ENCODE measurements at regions not wholly inside any gene's neighbourhood (a gene's known extent, or its start where the extent isn't known, plus 50 kb on each side); places are given as distances from the start of the nearest gene placed in this dataset.

- no peak for DNase-seq (ENCODE audit: low spot score)
These were observed 131.5 kb downstream of the FAM161A start for GRCh38 chr2:61722318-61722717.

- DNase-seq (ENCODE audit: low spot score) = no peak
These were observed 132.5 kb downstream of the FAM161A start for GRCh38 chr2:61721382-61721781.

- DNase-seq (ENCODE audit: low spot score) = no peak
These were observed 132.9 kb downstream of the FAM161A start for GRCh38 chr2:61720911-61721310.

GRCh38 chr2:61718965-61719364 lies 134.9 kb downstream of the FAM161A start:
- no peak for DNase-seq (ENCODE audit: low spot score)

- DNase-seq (ENCODE audit: low spot score) = no peak
These were observed 138.4 kb downstream of the FAM161A start for GRCh38 chr2:61715506-61715905.

- DNase-seq (ENCODE audit: low spot score) = no peak
These were observed 139.7 kb downstream of the FAM161A start for GRCh38 chr2:61714210-61714609.

GRCh38 chr2:61713457-61713856 lies 140.4 kb downstream of the FAM161A start:
- no peak for DNase-seq (ENCODE audit: low spot score)

GRCh38 chr2:61712060-61712459 lies 141.8 kb downstream of the FAM161A start:
- no peak for DNase-seq (ENCODE audit: low spot score)

GRCh38 chr2:61710711-61711110 lies 143.1 kb downstream of the FAM161A start:
- peak; percentile 36 for DNase-seq (ENCODE audit: low spot score)

- peak; percentile 29 for DNase-seq (ENCODE audit: low spot score)
These were observed 145.6 kb downstream of the FAM161A start for GRCh38 chr2:61707984-61708852.

GRCh38 chr2:61705625-61706024 lies 148.2 kb downstream of the FAM161A start:
- DNase-seq (ENCODE audit: low spot score) = no peak

GRCh38 chr2:61704364-61704763 lies 149.5 kb downstream of the FAM161A start:
- DNase-seq (ENCODE audit: low spot score) = no peak

GRCh38 chr2:61702088-61702467 lies 151.8 kb downstream of the FAM161A start:
- no peak for DNase-seq (ENCODE audit: low spot score)

- no peak for DNase-seq (ENCODE audit: low spot score)
These were observed 153.4 kb downstream of the FAM161A start for GRCh38 chr2:61700464-61700863.

- DNase-seq (ENCODE audit: low spot score) = peak; percentile 55
These were observed 156.4 kb upstream of the XPO1 start for GRCh38 chr2:61694312-61695274.

- DNase-seq (ENCODE audit: low spot score) = no peak
These were observed 155.6 kb upstream of the XPO1 start for GRCh38 chr2:61693744-61694143.

GRCh38 chr2:61690078-61690596 lies 152.0 kb upstream of the XPO1 start:
- DNase-seq (ENCODE audit: low spot score) = no peak

GRCh38 chr2:61689568-61689967 lies 151.4 kb upstream of the XPO1 start:
- DNase-seq (ENCODE audit: low spot score) = no peak

GRCh38 chr2:61688369-61689334 lies 150.5 kb upstream of the XPO1 start:
- no peak for DNase-seq (ENCODE audit: low spot score)

GRCh38 chr2:61679096-61679495 lies 140.9 kb upstream of the XPO1 start:
- no peak for DNase-seq (ENCODE audit: low spot score)

- no peak for DNase-seq (ENCODE audit: low spot score)
These were observed 139.8 kb upstream of the XPO1 start for GRCh38 chr2:61677942-61678341.
